GM23338 (cell line): ENCODE measurements at regions not wholly inside any gene's neighbourhood (a gene's known extent, or its start where the extent isn't known, plus 50 kb on each side); places are given as distances from the start of the nearest gene placed in this dataset.
A peak's percentile ranks its signal among the peaks of the same experiment; 100 is the strongest.

Source experiments
- ATAC-seq: fragments of 200-7000 bp; cut with Tn5 transposase; 3 replicates; pipeline ENCODE4 v1.9.1; 2020
- DNase-seq: peaks from one replicate; pipeline ENCODE4 v3.0.0-alpha.2; 2015; ENCODE audit warnings: low spot score
- H2AFZ ChIP-seq: fragments of 200-600 bp; sonication (generic); 2 replicates; pipeline ENCODE4 v1.8.0; 2016; ENCODE audit warnings: antibody characterized with exemption, mild to moderate bottlenecking, moderate library complexity
- H3F3A ChIP-seq: fragments of 200-600 bp; sonication (generic); replicated peaks from 2 replicates; pipeline ENCODE4 v1.8.0; 2017; ENCODE audit warnings: antibody characterized with exemption, mixed run types, low read depth
- H3K27ac ChIP-seq: fragments of 200-600 bp; sonication (generic); 2 replicates; pipeline ENCODE4 v1.6.1; 2016; ENCODE audit warnings: low read depth
- H3K27me3 ChIP-seq: fragments of 200-600 bp; sonication (generic); 2 replicates; pipeline ENCODE4 v1.8.0; 2016; ENCODE audit warnings: mild to moderate bottlenecking, mixed run types, moderate library complexity; ENCODE audit not compliant: insufficient read depth
- H3K36me3 ChIP-seq: fragments of 200-600 bp; sonication (generic); 2 replicates; pipeline ENCODE4 v1.8.0; 2016; ENCODE audit warnings: mild to moderate bottlenecking; ENCODE audit not compliant: insufficient read depth
- H3K4me1 ChIP-seq: fragments of 200-600 bp; sonication (generic); 2 replicates; pipeline ENCODE4 v1.8.0; 2016; ENCODE audit warnings: mild to moderate bottlenecking, moderate library complexity; ENCODE audit not compliant: insufficient read depth
- H3K4me2 ChIP-seq: fragments of 200-600 bp; sonication (generic); 2 replicates; pipeline ENCODE4 v1.7.1; 2017; ENCODE audit warnings: mixed run types
- H3K4me3 ChIP-seq: fragments of 200-600 bp; sonication (generic); 2 replicates; pipeline ENCODE4 v1.6.1; 2016; ENCODE audit warnings: mixed run types
- H3K79me2 ChIP-seq: fragments of 200-600 bp; sonication (generic); replicated peaks from 2 replicates; pipeline ENCODE4 v1.8.0; 2017; ENCODE audit warnings: mild to moderate bottlenecking; ENCODE audit not compliant: insufficient read depth
- H3K9me2 ChIP-seq: fragments of 200-600 bp; sonication (generic); 2 replicates; pipeline ENCODE4 v1.8.0; 2017; ENCODE audit not compliant: insufficient read depth
- H4K20me1 ChIP-seq: fragments of 200-600 bp; sonication (generic); replicated peaks from 2 replicates; pipeline ENCODE4 v1.8.0; 2017; ENCODE audit warnings: mild to moderate bottlenecking; ENCODE audit not compliant: insufficient read depth
- H3K27ac Mint-ChIP-seq: 2 replicates; pipeline ENCODE4 v1.8.0; 2020; ENCODE audit warnings: inconsistent platforms, mild to moderate bottlenecking, moderate library complexity, mixed read lengths
- H3K27me3 Mint-ChIP-seq: 3 replicates; pipeline ENCODE4 v1.8.0; 2022; ENCODE audit warnings: low read depth, mild to moderate bottlenecking, moderate library complexity, mixed read lengths, inconsistent platforms; ENCODE audit not compliant: insufficient read depth, poor library complexity
- H3K36me3 Mint-ChIP-seq: 3 replicates; pipeline ENCODE4 v1.8.0; 2021; ENCODE audit warnings: low read depth, mild to moderate bottlenecking, inconsistent platforms, moderate library complexity, mixed read lengths
- H3K4me1 Mint-ChIP-seq: 3 replicates; pipeline ENCODE4 v1.8.0; 2020; ENCODE audit warnings: mild to moderate bottlenecking, inconsistent platforms, mixed read lengths
- H3K4me3 Mint-ChIP-seq: 3 replicates; pipeline ENCODE4 v1.8.0; 2021; ENCODE audit warnings: moderate library complexity, mild to moderate bottlenecking, inconsistent platforms, mixed read lengths
- H3K9me3 Mint-ChIP-seq: 3 replicates; pipeline ENCODE4 v1.8.0; 2020; ENCODE audit warnings: moderate library complexity, mild to moderate bottlenecking, inconsistent platforms, mixed read lengths
- CREB1 ChIP-seq: fragments of 250-450 bp; sonication (Bioruptor Pico); IDR thresholded peaks from 2 replicates; pipeline ENCODE4 v1.5.0; 2020; ENCODE audit warnings: low read depth, mild to moderate bottlenecking, moderate library complexity
- EZH2 ChIP-seq: fragments of 200-600 bp; sonication (generic); IDR thresholded peaks from one replicate; pipeline ENCODE4 v1.8.0; 2017; ENCODE audit warnings: antibody characterized with exemption, mild to moderate bottlenecking, low read depth; ENCODE audit not compliant: unreplicated experiment
- EZH2phosphoT487 ChIP-seq: fragments of 200-600 bp; sonication (generic); IDR thresholded peaks from one replicate; pipeline ENCODE4 v1.8.1; 2018; ENCODE audit warnings: antibody characterized with exemption; ENCODE audit not compliant: unreplicated experiment
- JUNB ChIP-seq: IDR thresholded peaks from one replicate; pipeline ENCODE4 v1.6.1; 2016; ENCODE audit warnings: antibody characterized with exemption; ENCODE audit not compliant: unreplicated experiment
- NANOG ChIP-seq: IDR thresholded peaks from 2 replicates; pipeline ENCODE4 v1.6.1; 2016; ENCODE audit warnings: antibody characterized with exemption, borderline replicate concordance
- POLR2AphosphoS5 ChIP-seq: IDR thresholded peaks from 2 replicates; pipeline ENCODE4 v1.6.1; 2016; ENCODE audit warnings: antibody characterized with exemption, low read depth
- STAT1 ChIP-seq: IDR thresholded peaks from one replicate; pipeline ENCODE4 v1.6.1; 2016; ENCODE audit warnings: antibody characterized with exemption; ENCODE audit not compliant: unreplicated experiment
- ZNF114 ChIP-seq: fragments of 250-450 bp; sonication (Bioruptor Pico); IDR thresholded peaks from 2 replicates; pipeline ENCODE4 v1.5.0; 2020; ENCODE audit warnings: mild to moderate bottlenecking, moderate library complexity
- TF ChIP-seq, protein P1 (sequence below): fragments of 250-450 bp; sonication (Bioruptor Pico); IDR thresholded peaks from 2 replicates; pipeline ENCODE4 v1.5.0; 2020; ENCODE audit warnings: mild to moderate bottlenecking, moderate library complexity
- TF ChIP-seq, protein P2 (sequence below): IDR thresholded peaks from one replicate; pipeline ENCODE4 v1.6.1; 2018; ENCODE audit warnings: antibody characterized with exemption; ENCODE audit not compliant: unreplicated experiment
- TF ChIP-seq, protein P3 (sequence below): IDR thresholded peaks from 2 replicates; pipeline ENCODE4 v1.6.1; 2016; ENCODE audit warnings: antibody characterized with exemption
- TF ChIP-seq, protein P4 (sequence below), 2 experiments: fragments of 200-600 bp in 1 of 2; sonication (generic) in 1 of 2; conservative IDR thresholded peaks; 2 replicates each; pipeline versions ENCODE4 v1.5.1 to v1.6.1; 2016 to 2017; ENCODE audit warnings: antibody characterized with exemption in 2 of 2, low read depth in 2 of 2, mild to moderate bottlenecking in 2 of 2, moderate library complexity in 1 of 2

DNA sequence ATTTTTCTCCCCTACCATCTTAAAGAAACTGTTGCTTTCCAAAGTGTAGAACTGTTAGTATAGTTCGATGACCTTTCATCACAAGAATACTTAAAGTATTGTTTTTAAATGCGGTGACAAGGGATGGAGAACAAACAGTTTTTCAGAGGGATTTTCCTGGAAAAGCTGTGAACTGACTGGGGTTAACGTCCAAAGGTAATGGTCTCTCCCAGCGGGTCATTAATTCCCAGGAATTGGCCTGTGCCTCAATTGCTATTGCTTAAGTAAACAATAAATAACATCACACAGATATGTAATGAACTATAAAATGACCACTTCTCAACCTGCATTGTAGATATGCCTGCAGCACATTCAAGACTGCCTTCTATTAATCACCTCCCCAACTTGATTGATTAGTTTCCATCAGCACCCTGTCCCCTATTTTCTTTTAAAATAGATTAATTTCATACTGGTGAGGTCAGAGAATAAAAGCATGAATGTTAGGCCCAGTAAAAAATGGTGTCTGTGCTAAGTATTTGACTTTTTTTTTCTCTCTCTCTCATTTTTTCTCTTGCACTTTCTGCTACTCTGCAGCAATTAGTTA, 268.2 kb downstream of the SAMD5 start (continued):
- TF ChIP-seq, protein P1, sequence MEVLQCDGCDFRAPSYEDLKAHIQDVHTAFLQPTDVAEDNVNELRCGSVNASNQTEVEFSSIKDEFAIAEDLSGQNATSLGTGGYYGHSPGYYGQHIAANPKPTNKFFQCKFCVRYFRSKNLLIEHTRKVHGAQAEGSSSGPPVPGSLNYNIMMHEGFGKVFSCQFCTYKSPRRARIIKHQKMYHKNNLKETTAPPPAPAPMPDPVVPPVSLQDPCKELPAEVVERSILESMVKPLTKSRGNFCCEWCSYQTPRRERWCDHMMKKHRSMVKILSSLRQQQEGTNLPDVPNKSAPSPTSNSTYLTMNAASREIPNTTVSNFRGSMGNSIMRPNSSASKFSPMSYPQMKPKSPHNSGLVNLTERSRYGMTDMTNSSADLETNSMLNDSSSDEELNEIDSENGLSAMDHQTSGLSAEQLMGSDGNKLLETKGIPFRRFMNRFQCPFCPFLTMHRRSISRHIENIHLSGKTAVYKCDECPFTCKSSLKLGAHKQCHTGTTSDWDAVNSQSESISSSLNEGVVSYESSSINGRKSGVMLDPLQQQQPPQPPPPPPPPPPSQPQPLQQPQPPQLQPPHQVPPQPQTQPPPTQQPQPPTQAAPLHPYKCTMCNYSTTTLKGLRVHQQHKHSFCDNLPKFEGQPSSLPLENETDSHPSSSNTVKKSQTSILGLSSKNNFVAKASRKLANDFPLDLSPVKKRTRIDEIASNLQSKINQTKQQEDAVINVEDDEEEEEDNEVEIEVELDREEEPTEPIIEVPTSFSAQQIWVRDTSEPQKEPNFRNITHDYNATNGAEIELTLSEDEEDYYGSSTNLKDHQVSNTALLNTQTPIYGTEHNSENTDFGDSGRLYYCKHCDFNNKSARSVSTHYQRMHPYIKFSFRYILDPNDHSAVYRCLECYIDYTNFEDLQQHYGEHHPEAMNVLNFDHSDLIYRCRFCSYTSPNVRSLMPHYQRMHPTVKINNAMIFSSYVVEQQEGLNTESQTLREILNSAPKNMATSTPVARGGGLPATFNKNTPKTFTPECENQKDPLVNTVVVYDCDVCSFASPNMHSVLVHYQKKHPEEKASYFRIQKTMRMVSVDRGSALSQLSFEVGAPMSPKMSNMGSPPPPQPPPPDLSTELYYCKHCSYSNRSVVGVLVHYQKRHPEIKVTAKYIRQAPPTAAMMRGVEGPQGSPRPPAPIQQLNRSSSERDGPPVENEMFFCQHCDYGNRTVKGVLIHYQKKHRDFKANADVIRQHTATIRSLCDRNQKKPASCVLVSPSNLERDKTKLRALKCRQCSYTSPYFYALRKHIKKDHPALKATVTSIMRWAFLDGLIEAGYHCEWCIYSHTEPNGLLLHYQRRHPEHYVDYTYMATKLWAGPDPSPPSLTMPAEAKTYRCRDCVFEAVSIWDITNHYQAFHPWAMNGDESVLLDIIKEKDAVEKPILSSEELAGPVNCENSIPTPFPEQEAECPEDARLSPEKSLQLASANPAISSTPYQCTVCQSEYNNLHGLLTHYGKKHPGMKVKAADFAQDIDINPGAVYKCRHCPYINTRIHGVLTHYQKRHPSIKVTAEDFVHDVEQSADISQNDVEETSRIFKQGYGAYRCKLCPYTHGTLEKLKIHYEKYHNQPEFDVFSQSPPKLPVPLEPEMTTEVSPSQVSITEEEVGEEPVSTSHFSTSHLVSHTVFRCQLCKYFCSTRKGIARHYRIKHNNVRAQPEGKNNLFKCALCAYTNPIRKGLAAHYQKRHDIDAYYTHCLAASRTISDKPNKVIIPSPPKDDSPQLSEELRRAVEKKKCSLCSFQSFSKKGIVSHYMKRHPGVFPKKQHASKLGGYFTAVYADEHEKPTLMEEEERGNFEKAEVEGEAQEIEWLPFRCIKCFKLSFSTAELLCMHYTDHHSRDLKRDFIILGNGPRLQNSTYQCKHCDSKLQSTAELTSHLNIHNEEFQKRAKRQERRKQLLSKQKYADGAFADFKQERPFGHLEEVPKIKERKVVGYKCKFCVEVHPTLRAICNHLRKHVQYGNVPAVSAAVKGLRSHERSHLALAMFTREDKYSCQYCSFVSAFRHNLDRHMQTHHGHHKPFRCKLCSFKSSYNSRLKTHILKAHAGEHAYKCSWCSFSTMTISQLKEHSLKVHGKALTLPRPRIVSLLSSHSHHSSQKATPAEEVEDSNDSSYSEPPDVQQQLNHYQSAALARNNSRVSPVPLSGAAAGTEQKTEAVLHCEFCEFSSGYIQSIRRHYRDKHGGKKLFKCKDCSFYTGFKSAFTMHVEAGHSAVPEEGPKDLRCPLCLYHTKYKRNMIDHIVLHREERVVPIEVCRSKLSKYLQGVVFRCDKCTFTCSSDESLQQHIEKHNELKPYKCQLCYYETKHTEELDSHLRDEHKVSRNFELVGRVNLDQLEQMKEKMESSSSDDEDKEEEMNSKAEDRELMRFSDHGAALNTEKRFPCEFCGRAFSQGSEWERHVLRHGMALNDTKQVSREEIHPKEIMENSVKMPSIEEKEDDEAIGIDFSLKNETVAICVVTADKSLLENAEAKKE (CRISPR knock-in tag): no peak
- no peak for TF ChIP-seq NANOG

DNA sequence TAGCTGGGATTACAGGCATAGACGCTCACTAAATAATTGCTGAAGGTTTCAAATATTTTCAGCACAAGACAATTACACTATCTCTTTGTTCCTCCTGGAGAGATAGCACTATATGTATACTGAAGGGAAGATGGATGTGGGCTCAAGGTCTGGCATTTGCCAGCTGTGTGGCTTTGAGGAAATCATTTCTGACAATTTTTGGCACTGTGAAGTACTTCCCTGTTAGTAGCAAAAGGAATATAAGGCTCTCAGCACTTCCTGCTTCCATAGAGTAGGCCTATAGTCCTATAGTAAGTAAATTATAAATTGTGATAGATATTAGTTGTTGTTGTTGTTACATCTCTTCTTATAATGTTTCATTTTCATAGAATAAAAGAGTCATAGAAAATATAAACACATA, 271.1 kb downstream of the SAMD5 start:
- no peak overlapping the region for H3K4me2 ChIP-seq
- no peak overlapping the region for H3K4me3 ChIP-seq
- no peaks in the 10 kb centered on the region for H3K9me2 ChIP-seq
- no peak for TF ChIP-seq ZNF114
- no peak for TF ChIP-seq POLR2AphosphoS5
- no peak for TF ChIP-seq JUNB
- TF ChIP-seq EZH2: no peak
- TF ChIP-seq STAT1: no peak
- TF ChIP-seq EZH2phosphoT487: no peak
- TF ChIP-seq, protein P2, sequence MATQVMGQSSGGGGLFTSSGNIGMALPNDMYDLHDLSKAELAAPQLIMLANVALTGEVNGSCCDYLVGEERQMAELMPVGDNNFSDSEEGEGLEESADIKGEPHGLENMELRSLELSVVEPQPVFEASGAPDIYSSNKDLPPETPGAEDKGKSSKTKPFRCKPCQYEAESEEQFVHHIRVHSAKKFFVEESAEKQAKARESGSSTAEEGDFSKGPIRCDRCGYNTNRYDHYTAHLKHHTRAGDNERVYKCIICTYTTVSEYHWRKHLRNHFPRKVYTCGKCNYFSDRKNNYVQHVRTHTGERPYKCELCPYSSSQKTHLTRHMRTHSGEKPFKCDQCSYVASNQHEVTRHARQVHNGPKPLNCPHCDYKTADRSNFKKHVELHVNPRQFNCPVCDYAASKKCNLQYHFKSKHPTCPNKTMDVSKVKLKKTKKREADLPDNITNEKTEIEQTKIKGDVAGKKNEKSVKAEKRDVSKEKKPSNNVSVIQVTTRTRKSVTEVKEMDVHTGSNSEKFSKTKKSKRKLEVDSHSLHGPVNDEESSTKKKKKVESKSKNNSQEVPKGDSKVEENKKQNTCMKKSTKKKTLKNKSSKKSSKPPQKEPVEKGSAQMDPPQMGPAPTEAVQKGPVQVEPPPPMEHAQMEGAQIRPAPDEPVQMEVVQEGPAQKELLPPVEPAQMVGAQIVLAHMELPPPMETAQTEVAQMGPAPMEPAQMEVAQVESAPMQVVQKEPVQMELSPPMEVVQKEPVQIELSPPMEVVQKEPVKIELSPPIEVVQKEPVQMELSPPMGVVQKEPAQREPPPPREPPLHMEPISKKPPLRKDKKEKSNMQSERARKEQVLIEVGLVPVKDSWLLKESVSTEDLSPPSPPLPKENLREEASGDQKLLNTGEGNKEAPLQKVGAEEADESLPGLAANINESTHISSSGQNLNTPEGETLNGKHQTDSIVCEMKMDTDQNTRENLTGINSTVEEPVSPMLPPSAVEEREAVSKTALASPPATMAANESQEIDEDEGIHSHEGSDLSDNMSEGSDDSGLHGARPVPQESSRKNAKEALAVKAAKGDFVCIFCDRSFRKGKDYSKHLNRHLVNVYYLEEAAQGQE: no peak
- no peak for TF ChIP-seq CREB1
- TF ChIP-seq, protein P3, sequence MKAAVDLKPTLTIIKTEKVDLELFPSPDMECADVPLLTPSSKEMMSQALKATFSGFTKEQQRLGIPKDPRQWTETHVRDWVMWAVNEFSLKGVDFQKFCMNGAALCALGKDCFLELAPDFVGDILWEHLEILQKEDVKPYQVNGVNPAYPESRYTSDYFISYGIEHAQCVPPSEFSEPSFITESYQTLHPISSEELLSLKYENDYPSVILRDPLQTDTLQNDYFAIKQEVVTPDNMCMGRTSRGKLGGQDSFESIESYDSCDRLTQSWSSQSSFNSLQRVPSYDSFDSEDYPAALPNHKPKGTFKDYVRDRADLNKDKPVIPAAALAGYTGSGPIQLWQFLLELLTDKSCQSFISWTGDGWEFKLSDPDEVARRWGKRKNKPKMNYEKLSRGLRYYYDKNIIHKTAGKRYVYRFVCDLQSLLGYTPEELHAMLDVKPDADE: no peak
- TF ChIP-seq, protein P4, sequence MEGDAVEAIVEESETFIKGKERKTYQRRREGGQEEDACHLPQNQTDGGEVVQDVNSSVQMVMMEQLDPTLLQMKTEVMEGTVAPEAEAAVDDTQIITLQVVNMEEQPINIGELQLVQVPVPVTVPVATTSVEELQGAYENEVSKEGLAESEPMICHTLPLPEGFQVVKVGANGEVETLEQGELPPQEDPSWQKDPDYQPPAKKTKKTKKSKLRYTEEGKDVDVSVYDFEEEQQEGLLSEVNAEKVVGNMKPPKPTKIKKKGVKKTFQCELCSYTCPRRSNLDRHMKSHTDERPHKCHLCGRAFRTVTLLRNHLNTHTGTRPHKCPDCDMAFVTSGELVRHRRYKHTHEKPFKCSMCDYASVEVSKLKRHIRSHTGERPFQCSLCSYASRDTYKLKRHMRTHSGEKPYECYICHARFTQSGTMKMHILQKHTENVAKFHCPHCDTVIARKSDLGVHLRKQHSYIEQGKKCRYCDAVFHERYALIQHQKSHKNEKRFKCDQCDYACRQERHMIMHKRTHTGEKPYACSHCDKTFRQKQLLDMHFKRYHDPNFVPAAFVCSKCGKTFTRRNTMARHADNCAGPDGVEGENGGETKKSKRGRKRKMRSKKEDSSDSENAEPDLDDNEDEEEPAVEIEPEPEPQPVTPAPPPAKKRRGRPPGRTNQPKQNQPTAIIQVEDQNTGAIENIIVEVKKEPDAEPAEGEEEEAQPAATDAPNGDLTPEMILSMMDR (conservative IDR thresholded peaks at IDR 0.05; ENCODE audit: low read depth in 2 of 2): no peak
- no peak overlapping the region for H3K27ac ChIP-seq
- peak overlapping the region; percentile 33; the same call in 1 of the 2 replicates for H2AFZ ChIP-seq
- H3K79me2 ChIP-seq: no peaks in the 10 kb centered on the region
- no peak for DNase-seq
- H3K36me3 ChIP-seq: no peaks in the 10 kb centered on the region
- H3K4me1 Mint-ChIP-seq: no peaks in the 10 kb centered on the region
- no peaks in the 10 kb centered on the region for H3F3A ChIP-seq
- H3K9me3 Mint-ChIP-seq: no peaks in the 10 kb centered on the region
- no peaks in the 10 kb centered on the region for H3K27me3 Mint-ChIP-seq
- no peaks in the 10 kb centered on the region for H3K36me3 Mint-ChIP-seq
- H3K27ac Mint-ChIP-seq: no peak overlapping the region
- H3K27me3 ChIP-seq: no peaks in the 10 kb centered on the region
- H3K4me3 Mint-ChIP-seq: no peak overlapping the region
- ATAC-seq: no peak
- H3K4me1 ChIP-seq: no peaks in the 10 kb centered on the region
- no peaks in the 10 kb centered on the region for H4K20me1 ChIP-seq
